Fibroblast of mammary gland (primary cell): ENCODE measurements at regions not wholly inside any gene's neighbourhood (a gene's known extent, or its start where the extent isn't known, plus 50 kb on each side); places are given as distances from the start of the nearest gene placed in this dataset.

Source experiments
- DNase-seq: peaks from one replicate; pipeline ENCODE4 v3.0.0-alpha.2; 2010; ENCODE audit warnings: low read depth
- H3K4me3 ChIP-seq: 2 replicates; pipeline ENCODE4 v1.5.1; 2011; ENCODE audit warnings: low read depth, mild to moderate bottlenecking, low read length, moderate library complexity; ENCODE audit not compliant: control insufficient read depth
- TF ChIP-seq, protein P1 (sequence below): conservative IDR thresholded peaks from 2 replicates; pipeline ENCODE4 v1.5.1; 2011; ENCODE audit warnings: low read depth, low read length, inconsistent platforms; ENCODE audit not compliant: control insufficient read depth, insufficient read depth

DNA sequence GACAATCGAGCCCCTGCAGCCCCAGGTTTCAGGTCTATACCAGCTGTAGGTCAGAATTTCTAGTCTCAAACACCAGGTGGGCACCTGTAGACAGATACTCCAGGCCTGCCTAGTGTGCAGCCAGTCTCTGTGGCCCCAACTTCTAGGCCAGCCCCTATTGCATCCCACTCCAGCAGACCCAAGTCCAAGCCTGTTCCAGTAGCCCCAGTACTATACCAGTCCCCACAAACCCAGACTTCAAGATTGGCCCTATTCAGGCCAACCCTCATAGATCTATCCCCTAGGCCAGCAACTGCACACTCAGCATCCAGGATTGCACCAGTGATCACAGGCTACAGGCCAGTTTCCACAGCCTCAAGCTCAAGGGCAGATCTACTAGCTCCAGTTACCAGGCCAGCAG is 344.0 kb downstream of the PYDC2 start:
- TF ChIP-seq, protein P1, sequence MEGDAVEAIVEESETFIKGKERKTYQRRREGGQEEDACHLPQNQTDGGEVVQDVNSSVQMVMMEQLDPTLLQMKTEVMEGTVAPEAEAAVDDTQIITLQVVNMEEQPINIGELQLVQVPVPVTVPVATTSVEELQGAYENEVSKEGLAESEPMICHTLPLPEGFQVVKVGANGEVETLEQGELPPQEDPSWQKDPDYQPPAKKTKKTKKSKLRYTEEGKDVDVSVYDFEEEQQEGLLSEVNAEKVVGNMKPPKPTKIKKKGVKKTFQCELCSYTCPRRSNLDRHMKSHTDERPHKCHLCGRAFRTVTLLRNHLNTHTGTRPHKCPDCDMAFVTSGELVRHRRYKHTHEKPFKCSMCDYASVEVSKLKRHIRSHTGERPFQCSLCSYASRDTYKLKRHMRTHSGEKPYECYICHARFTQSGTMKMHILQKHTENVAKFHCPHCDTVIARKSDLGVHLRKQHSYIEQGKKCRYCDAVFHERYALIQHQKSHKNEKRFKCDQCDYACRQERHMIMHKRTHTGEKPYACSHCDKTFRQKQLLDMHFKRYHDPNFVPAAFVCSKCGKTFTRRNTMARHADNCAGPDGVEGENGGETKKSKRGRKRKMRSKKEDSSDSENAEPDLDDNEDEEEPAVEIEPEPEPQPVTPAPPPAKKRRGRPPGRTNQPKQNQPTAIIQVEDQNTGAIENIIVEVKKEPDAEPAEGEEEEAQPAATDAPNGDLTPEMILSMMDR: no peak

DNA sequence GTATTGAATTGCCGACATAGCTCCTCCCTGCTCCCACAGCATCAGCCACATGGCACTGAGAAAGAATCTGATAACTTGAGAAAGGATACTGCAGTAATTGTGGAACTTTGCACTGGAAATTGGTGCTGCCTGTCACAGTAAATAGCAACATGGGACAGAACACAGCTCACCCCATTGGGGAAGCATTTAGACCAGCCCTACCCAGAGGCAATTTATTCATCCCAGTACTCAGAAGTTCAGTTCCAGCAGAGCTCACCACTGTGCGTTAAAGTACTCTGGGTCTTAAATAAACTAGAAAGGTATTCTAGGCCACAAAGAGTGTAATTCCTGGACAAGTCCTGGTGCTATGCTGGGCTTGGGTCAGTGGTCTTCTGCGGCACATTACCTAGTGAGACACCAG is 347.1 kb downstream of the PYDC2 start:
- H3K4me3 ChIP-seq: no peak overlapping the region
- TF ChIP-seq, protein P1: no peak
- DNase-seq: no peak

More for the DNA sequence above, 344.0 kb downstream of the PYDC2 start:
- no peak for DNase-seq
- H3K4me3 ChIP-seq: no peak overlapping the region

DNA sequence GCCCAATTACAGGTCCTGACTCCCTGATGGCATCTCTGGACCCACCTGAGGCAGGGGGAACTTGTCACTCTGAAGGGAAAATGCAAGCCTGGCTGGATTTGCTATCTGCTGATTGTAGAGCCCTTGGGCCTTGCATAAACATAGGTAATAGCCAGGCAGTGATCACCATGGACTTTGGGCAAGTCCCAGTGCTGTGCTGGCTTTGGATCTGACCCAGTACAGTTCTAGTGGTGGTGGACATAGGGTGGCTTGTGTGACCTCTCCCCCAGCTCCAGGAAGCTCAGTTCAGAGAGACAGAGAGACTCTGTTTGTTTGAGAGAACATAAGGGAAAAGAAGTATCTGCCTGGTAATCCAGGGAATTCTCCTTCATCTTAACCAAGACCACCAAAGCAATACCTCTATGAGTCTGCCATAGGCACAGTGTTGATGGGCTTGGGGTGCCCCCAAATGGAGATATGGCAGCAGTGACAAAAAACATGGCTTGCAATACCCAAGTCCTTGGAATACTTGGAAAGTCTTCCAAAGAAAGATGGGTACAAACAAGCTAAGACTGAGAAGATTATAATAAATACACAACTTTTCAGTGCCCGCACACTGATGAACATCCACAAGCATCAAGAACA is 348.5 kb downstream of the PYDC2 start:
- TF ChIP-seq, protein P1: peak; percentile 0
- peak; percentile 1 for DNase-seq
- H3K4me3 ChIP-seq: no peak overlapping the region

DNA sequence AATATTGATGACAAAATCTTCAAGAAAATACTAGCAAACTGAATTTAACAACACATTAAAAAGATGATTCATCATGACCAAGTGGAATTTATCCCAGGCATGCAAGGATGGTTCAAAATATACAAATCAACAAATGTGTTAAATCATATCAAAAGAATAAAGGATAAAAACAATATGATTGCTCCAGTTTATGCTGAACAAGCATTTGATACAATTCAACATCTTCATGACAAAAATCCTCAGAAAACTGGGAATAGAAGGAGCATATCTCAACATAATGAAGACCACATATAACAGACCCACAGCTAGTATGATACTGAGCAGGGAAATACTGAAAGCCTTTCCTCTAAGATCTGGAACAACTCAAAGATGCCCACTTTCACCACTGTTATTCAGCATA is 352.3 kb downstream of the PYDC2 start:
- DNase-seq: no peak
- H3K4me3 ChIP-seq: no peak overlapping the region
- TF ChIP-seq, protein P1: no peak

DNA sequence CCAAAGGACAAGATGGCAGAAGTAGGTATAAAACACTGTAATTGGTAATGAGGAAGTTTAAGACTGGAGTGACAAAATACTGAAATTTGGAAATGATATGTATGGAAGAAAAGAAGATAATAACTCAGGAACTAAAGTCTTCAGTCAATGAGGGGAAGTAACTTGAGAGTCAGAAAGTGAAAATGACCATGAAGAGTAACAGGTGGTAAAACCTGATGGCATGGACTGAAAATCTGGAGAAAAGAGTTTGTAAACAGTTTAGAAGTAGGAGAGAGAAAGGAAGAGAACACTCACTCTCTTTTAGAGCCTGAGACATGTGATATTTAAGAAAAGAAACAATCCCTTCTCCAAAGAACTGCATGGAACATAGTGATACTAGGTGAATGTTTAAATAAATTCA is 387.9 kb downstream of the PYDC2 start:
- no peak overlapping the region for H3K4me3 ChIP-seq
- no peak for DNase-seq
- TF ChIP-seq, protein P1: no peak

DNA sequence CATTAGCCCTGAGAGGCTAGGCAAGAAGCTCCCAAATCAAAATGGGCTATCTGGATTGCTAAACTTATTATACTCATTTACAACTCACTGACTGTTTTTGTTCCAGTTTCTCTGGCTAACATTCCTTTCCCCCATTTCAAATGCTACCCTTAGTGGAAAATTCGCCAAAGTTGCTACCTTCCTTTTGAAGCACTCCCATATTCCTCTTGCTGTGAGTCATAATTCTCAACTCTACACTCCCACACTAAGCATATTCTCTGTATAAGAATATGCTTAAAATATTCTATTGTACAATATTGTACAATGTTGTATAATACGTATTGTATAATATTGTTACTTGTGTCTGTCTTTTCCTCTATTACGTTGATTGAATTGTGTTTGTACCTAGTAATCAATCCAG is 398.6 kb downstream of the PYDC2 start:
- no peak overlapping the region for H3K4me3 ChIP-seq
- TF ChIP-seq, protein P1: no peak
- DNase-seq: no peak
